ENCODE measurements at regions not wholly inside any gene's neighbourhood (a gene's known extent, or its start where the extent isn't known, plus 50 kb on each side); places are given as distances from the start of the nearest gene placed in this dataset.
"Not testable (repeated sequence)": the region's sequence is repeated elsewhere in the genome, so short reads cannot be mapped to it uniquely, and the experiment has no call there.

DNA sequence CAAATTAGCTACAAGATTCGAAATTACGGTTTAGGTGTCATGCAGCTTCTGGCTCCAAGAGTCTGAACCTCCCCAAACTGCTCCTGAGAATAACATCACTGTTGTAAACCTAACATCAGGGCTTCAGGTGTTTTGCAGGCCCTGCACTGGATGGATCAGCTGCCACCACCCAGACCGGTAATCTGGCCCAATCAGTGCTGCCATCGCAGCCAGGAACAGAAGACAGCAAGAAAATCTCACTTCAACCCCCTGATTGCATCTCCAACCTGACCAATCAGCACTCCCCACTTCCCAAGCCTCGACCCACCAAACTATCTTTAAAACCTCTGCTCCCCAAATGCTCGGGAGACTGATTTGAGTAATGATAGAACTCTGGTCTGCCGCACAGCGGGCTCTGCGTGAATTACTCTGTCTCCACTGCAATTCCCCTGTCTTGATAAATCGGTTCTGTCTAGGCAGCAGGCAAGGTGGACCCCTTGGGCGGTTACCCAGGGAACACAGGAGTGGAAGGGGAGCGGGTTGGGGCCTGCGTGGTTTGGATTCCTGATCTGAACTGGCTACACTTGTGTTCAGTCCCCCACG is 268.5 kb upstream of the SFSWAP start:
- DNase-seq, result no peak

DNA sequence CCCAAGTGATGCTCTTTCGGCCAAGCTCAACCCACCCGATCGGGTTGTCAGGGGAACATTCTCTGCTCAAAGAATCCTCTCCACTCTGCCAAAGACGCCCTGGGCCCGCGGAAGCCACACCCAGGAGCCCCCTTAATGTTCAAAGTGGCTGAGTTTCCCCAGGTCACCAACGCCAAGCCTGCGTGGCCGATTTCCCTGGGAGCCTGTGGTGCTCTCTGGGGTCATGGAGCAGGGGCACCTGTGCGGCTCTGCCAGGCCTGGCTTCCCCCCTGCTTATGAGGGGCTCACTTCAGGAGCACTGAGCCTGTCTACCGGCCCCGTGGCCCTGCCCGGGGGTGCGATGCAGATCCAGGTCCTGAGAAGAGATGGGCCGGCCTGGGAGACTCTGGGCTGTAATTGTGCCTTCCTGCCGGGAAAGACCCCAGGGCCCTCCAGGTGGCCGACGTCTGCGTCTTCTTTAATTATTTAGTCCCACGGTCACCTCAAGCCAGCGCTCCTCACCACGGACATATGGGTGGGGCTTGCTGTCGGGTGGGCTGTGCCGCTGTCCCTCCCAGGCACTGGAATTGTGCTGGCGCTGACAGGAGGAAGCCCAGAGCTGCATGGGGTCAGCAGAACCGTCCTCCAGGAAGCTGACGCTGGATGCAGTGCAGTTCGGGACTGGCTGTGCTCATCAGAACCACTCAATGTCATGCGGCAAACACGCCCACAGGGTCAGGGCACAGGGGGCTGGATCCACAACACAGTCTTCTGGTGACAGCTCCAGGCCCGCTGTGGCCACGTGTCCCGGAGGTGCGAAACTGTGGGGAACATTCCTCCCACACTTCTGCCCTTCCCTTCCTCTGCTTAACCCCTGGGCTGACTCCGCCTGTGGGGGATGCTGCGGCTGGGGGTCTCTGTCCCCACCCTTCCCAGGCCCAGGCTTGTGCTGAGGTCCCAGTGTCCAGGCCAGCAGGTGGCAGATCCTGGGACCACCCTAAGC is 267.6 kb upstream of the SFSWAP start:
- DNase-seq, result no peak

DNA sequence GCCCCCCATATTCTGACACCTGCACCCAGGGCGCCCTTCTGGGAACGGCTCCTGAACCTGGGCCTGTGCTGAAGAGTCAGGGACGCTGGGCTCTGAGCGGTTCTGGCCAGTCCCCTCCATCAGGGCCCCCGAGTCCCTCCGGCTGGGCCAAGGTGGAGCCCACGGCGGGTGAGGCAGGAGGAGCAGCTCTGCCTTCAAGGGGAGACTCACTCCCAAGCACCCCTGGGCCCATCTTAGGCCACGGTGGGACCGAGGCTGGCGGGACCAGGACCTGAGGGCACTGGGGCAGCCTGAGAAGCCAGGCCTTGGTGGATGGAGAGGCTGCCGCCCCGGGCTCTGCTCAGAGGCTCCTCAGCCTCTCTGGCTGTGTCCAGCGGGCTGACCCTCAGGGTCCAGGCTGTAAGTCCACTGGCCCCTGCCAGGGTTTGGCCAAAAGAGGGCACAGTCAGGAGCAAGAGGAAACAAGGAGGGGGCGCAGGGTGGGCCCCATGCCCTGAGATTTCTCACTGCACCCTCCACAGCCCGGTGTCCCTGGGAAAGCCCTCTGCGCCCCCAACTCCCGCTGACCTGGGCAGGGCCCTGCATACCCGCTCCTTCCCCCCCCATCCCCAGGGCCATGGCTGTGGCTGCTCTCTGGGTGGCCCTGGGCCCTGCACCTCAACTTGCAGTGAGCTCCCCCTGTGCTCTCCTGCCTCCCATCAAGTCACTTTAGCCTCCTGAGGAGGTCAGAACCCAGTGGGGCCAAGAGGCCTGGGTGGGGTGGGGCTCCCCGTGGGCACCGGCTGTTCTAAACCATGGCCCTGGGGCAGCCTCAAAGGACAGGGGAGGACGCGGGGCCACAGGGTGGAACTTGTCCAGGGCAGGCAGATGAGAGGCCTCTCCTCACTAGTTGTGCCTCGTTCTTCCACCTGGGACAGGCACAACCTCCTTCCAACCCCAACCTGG is 266.4 kb upstream of the SFSWAP start:
- no peak for DNase-seq

GRCh38 chr12:131445184-131445774 is 265.6 kb upstream of the SFSWAP start:
- no peak for DNase-seq

GRCh38 chr12:131445795-131446194 is 265.1 kb upstream of the SFSWAP start:
- no peak for DNase-seq

DNA sequence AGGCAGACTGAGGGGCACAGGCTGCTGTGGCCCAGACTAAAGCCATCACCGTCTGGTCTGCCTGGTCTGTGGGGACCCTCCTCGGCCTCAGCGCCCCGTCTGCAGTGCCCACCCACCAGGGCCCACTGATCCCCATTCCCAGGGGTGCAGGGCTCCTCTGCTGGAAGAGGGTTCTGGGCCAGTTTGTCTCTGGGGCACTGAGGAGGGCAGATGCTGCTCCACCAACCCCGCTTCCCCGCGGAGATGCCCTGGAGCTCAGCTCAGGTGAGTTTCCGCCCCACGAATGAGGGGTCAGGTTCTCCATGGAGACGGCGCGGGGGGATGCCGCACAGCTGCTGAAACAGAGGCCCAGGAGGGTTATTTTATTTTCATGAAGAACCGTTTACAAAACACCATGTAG is 263.3 kb upstream of the SFSWAP start:
- DNase-seq, result not testable (repeated sequence)

GRCh38 chr12:131448254-131448795 is 262.6 kb upstream of the SFSWAP start:
- DNase-seq, result no peak

GRCh38 chr12:131449027-131449426 is 261.9 kb upstream of the SFSWAP start:
- DNase-seq, result no peak

DNA sequence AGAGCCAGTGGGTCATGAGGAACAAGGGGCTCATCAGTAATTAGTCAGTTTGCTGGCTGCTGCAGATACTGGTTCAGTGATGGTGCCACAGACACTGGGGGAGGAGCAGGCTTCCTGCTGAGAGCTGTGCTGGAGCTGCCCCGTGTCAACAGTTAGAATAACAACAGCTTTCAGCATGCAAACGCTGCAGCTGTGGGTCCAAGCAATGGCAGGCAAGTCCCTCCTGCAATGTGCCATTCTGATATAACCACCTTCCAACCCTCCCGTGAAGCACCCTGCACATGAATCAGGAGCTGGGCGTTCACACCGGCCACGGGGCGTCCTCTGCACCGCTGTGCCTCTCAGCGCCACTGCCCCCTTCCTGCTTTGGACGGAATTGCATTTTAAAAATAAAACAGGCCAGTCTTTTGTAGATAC is 258.4 kb upstream of the SFSWAP start:
- DNase-seq, result peak; percentile 26

- DNase-seq, result peak; percentile 53
These were observed 256.3 kb upstream of the SFSWAP start for GRCh38 chr12:131454418-131455217.

GRCh38 chr12:131455218-131455506 is 255.7 kb upstream of the SFSWAP start:
- DNase-seq, result no peak

DNA sequence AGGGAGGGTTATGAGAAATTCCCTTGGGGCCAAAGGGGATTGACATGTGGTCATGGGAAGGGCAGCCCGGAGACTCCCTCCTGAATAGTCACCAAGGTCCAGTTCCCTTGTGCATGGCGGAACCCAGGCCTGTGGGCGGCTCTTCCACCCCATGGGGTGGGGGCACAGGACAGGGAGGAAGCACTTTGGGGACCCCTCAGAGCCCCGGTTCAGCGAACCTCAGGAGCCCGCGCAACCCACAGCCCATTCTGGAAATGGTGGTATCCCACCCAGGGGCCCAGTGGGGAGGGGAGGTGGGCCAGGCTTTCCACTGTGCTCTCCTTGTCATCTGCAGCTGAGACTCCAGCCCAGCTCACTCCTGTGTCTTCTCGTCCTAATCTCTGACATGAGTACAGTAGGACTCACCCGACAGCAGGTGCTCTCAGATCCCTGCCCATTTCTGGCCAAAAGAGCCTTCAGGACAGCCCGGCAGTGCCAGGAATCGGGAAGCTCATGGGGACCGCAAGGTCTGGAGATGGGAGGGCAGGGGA is 255.2 kb upstream of the SFSWAP start:
- no peak for DNase-seq

DNA sequence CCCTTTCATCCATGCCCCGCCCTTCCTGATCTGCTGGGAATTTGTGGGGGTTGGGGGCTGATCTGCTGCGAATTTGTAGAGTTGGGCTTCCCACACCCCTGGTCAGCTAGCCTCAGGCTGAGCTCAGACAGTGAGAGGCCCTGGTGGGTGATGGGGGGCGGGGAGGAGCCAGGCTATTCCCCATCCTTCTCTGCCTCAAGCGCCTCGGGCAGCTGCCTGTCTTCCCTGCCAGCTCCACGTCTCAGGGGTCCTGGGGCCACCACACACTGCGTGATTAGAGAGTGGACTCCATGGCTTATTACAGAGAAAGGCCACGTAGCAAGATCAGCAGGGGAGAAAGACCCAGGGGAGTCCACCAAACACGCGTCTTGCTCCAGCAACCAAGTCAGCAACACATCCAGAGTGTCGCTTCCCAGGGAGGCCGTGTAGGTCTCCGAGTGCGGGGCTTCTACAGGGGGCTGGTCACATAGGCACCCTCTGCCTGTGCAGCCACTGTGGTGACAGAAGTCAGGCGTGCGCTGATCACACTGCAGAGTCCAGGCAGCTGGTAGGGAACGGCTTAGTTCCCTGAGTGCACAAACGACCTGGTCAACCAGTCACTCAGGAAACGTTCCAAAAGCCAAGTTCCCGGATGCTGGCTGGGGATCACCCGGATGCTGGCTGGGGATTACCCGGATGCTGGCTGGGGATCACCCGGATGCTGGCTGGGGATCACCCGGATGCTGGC is 254.4 kb upstream of the SFSWAP start:
- no peak for DNase-seq

- DNase-seq, result no peak
These were observed 253.9 kb upstream of the SFSWAP start for GRCh38 chr12:131457028-131457310.

DNA sequence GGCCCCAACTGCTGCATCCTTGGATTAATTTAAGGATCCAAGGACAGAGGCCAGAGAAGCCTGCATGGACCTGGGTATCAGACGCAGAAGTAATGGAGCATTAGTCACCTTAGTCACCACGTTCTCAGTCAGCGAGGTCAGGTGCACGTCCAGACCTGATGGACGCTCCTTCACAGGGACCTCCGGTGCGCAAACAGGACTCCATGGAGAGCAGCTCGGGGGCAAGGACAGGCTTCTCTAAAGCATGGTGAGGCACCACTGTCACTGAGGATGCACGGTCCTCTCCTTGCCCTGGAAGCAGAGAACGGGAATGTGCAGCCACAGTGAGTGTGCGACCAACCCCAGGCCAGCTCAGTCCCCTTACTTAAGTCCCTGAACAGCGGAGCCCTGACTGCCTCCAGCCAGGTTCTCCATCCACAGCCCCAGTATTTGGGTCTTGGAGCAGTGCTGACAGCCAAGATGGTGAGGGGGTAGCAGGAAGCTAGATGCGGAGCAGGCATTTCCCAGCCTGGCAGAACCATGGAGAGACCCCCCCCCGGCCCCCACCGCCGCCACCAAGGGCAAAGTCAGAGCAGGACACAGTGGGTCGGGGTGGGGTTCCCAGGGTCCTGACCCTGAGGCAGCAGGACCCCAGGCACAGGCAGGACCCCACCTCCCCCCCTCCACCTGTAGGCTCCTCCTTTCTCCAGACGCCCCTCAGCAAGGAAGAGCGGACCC is 253.4 kb upstream of the SFSWAP start:
- no peak for DNase-seq

GRCh38 chr12:131458048-131458374 is 252.9 kb upstream of the SFSWAP start:
- no peak for DNase-seq

- DNase-seq, result no peak
These were observed 251.7 kb upstream of the SFSWAP start for GRCh38 chr12:131458931-131459772.

GRCh38 chr12:131459773-131460365 is 251.0 kb upstream of the SFSWAP start:
- DNase-seq, result no peak

GRCh38 chr12:131460520-131460919 is 250.4 kb upstream of the SFSWAP start:
- no peak for DNase-seq
